A673 (cell line): ENCODE measurements at regions not wholly inside any gene's neighbourhood (a gene's known extent, or its start where the extent isn't known, plus 50 kb on each side); places are given as distances from the start of the nearest gene placed in this dataset.

Experiments used
- CTCF ChIP-seq: fragments of 300-800, 200-600 bp; sonication (generic); conservative IDR thresholded peaks from 2 replicates; pipeline ENCODE4 v1.5.1; 2017; ENCODE audit warnings: low read depth, mild to moderate bottlenecking, antibody characterized with exemption, low read length, moderate library complexity, mixed read lengths
- EZH2 ChIP-seq: fragments of 200-600 bp; sonication (generic); IDR thresholded peaks from 2 replicates; pipeline ENCODE4 v1.6.1; 2017; ENCODE audit warnings: borderline replicate concordance, low read depth, mild to moderate bottlenecking, mixed read lengths, antibody characterized with exemption, low read length; ENCODE audit not compliant: poor library complexity, severe bottlenecking

- TF ChIP-seq CTCF (no peak), EZH2 (no peak)
Measured at GRCh38 chr6:148269386-148269785, 73.3 kb upstream of the SASH1 start.
